GM23338 (cell line): ENCODE measurements at regions not wholly inside any gene's neighbourhood (a gene's known extent, or its start where the extent isn't known, plus 50 kb on each side); places are given as distances from the start of the nearest gene placed in this dataset.

Experiments
- EZH2 ChIP-seq: fragments of 200-600 bp; sonication (generic); IDR thresholded peaks from one replicate; pipeline ENCODE4 v1.8.0; 2017; ENCODE audit warnings: antibody characterized with exemption, mild to moderate bottlenecking, low read depth; ENCODE audit not compliant: unreplicated experiment
- EZH2phosphoT487 ChIP-seq: fragments of 200-600 bp; sonication (generic); IDR thresholded peaks from one replicate; pipeline ENCODE4 v1.8.1; 2018; ENCODE audit warnings: antibody characterized with exemption; ENCODE audit not compliant: unreplicated experiment
- POLR2AphosphoS5 ChIP-seq: IDR thresholded peaks from 2 replicates; pipeline ENCODE4 v1.6.1; 2016; ENCODE audit warnings: antibody characterized with exemption, low read depth
- REST ChIP-seq: IDR thresholded peaks from one replicate; pipeline ENCODE4 v1.6.1; 2018; ENCODE audit warnings: antibody characterized with exemption; ENCODE audit not compliant: unreplicated experiment
- ZNF331 ChIP-seq: fragments of 250-450 bp; sonication (Bioruptor Pico); IDR thresholded peaks from 2 replicates; pipeline ENCODE4 v1.5.0; 2020; ENCODE audit warnings: low read depth, mild to moderate bottlenecking, moderate library complexity
- TF ChIP-seq, protein P1 (sequence below), 2 experiments: fragments of 200-600 bp in 1 of 2; sonication (generic) in 1 of 2; conservative IDR thresholded peaks; 2 replicates each; pipeline versions ENCODE4 v1.5.1 to v1.6.1; 2016 to 2017; ENCODE audit warnings: antibody characterized with exemption in 2 of 2, low read depth in 2 of 2, mild to moderate bottlenecking in 2 of 2, moderate library complexity in 1 of 2

GRCh38 chr18:78584459-78585022 lies 395.1 kb upstream of the SALL3 start:
- TF ChIP-seq, protein P1, sequence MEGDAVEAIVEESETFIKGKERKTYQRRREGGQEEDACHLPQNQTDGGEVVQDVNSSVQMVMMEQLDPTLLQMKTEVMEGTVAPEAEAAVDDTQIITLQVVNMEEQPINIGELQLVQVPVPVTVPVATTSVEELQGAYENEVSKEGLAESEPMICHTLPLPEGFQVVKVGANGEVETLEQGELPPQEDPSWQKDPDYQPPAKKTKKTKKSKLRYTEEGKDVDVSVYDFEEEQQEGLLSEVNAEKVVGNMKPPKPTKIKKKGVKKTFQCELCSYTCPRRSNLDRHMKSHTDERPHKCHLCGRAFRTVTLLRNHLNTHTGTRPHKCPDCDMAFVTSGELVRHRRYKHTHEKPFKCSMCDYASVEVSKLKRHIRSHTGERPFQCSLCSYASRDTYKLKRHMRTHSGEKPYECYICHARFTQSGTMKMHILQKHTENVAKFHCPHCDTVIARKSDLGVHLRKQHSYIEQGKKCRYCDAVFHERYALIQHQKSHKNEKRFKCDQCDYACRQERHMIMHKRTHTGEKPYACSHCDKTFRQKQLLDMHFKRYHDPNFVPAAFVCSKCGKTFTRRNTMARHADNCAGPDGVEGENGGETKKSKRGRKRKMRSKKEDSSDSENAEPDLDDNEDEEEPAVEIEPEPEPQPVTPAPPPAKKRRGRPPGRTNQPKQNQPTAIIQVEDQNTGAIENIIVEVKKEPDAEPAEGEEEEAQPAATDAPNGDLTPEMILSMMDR (conservative IDR thresholded peaks at IDR 0.05; ENCODE audit: low read depth in 2 of 2) = no peak
- no peak for TF ChIP-seq EZH2
- no peak for TF ChIP-seq REST
- no peak for TF ChIP-seq EZH2phosphoT487
- no peak for TF ChIP-seq POLR2AphosphoS5
- no peak for TF ChIP-seq ZNF331 (CRISPR knock-in tag)
